Kidney (tissue), 13 donors: ENCODE measurements at regions not wholly inside any gene's neighbourhood (a gene's known extent, or its start where the extent isn't known, plus 50 kb on each side); places are given as distances from the start of the nearest gene placed in this dataset.
A peak's percentile ranks its signal among the peaks of the same experiment; 100 is the strongest.

Experiments used
- DNase-seq, 5 donors: peaks; one replicate each; pipeline ENCODE4 v3.0.0-alpha.2; 2013 to 2020
- FAIRE-seq: peaks from 2 replicates; lab custom pipeline; 2012; peaks lifted over from hg19 to GRCh38; lab: Jason Lieb, UNC
- H3K27ac ChIP-seq, 2 donors: one replicate each; pipeline ENCODE4 v1.7.0; 2013; ENCODE audit warnings: low read depth in 2 of 2, low read length in 2 of 2, inconsistent platforms in 1 of 2
- H3K27me3 ChIP-seq: one replicate; pipeline ENCODE4 v1.7.1; 2013; ENCODE audit warnings: low read length, inconsistent platforms; ENCODE audit not compliant: control insufficient read depth, insufficient read depth
- H3K36me3 ChIP-seq, 3 donors: one replicate each; pipeline versions ENCODE4 v1.7.0 to v1.7.1; 2013; ENCODE audit warnings: low read length in 3 of 3, control low read depth in 1 of 3, inconsistent platforms in 1 of 3; ENCODE audit not compliant: insufficient read depth in 3 of 3, control insufficient read depth in 2 of 3
- H3K4me1 ChIP-seq, 3 donors: one replicate each; pipeline versions ENCODE4 v1.7.0 to v1.7.1; 2013; ENCODE audit warnings: low read length in 3 of 3, inconsistent platforms in 1 of 3, low read depth in 1 of 3; ENCODE audit not compliant: control insufficient read depth in 2 of 3, insufficient read depth in 2 of 3
- H3K4me3 ChIP-seq, 3 donors: one replicate each; pipeline versions ENCODE4 v1.7.0 to v1.8.1; 2013; ENCODE audit warnings: low read length in 3 of 3, control low read depth in 1 of 3, inconsistent platforms in 1 of 3
- H3K9ac ChIP-seq, 3 donors: one replicate each; pipeline versions ENCODE4 v1.7.0 to v1.7.1; 2013; ENCODE audit warnings: low read length in 3 of 3, control low read depth in 1 of 3, inconsistent platforms in 1 of 3
- H3K9me3 ChIP-seq, 3 donors: one replicate each; pipeline versions ENCODE4 v1.7.0 to v1.7.1; 2013; ENCODE audit warnings: low read length in 3 of 3, control low read depth in 1 of 3, inconsistent platforms in 1 of 3; ENCODE audit not compliant: control insufficient read depth in 2 of 3, insufficient read depth in 1 of 3
- intact Hi-C: fragments of 100-400 bp; cut with DNase I; formaldehyde crosslinking; loops from one replicate; pipeline ENCODE4 v1.11.1; 2022
- TF ChIP-seq, protein P1 (sequence below): IDR thresholded peaks from 3 replicates; pipeline ENCODE4 v1.5.1; 2012; ENCODE audit warnings: mild to moderate bottlenecking, moderate library complexity, borderline replicate concordance; ENCODE audit not compliant: insufficient read depth; ENCODE audit errors: extremely low read depth
- donor health status: control.
- donor health status: control.
- donor health status: control.
- donor health status: control.
- donor health status: control.
- donor health status: DM: yes; HTN: yes; CAD: no.
- donor health status: Normal renal cell carcinoma (clear cell type).

DNA sequence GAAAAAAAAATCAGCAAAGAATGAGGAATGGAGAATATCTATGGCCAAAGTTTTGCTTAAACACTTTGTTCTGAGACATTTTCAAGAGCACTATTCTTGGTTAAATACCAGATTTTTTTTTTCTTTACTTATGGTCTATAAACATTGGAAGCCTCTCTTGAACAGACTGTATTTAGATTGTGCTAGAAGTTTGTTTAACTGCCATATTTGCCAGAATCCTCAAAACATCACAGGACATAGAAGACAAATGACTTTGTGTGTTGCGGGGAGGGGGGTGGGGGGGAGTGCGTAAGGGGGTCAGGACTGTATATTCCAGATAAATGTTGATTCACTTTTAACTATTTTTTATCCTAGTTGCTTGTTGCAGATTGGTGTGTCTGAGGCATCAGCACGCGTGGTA lies 262.0 kb downstream of the MEIS1 start:
- intact Hi-C loops = no loop called here
- FAIRE-seq (no peak), DNase-seq (peak in 1 of 5 donors; percentile 78)
- Histone ChIP-seq H3K27me3 (no peaks in the 10 kb centered on the region), H3K4me3 (no peak overlapping the region), H3K9me3 (no peaks in the 10 kb centered on the region), H3K9ac (peak overlapping the region in 1 of 3 donors; percentile 20), H3K27ac (no peak overlapping the region), H3K4me1 (peaks cover 0 to 30% (median 0%) of the 10 kb centered on the region in 3 donors), H3K36me3 (no peaks in the 10 kb centered on the region)
- TF ChIP-seq, protein P1, sequence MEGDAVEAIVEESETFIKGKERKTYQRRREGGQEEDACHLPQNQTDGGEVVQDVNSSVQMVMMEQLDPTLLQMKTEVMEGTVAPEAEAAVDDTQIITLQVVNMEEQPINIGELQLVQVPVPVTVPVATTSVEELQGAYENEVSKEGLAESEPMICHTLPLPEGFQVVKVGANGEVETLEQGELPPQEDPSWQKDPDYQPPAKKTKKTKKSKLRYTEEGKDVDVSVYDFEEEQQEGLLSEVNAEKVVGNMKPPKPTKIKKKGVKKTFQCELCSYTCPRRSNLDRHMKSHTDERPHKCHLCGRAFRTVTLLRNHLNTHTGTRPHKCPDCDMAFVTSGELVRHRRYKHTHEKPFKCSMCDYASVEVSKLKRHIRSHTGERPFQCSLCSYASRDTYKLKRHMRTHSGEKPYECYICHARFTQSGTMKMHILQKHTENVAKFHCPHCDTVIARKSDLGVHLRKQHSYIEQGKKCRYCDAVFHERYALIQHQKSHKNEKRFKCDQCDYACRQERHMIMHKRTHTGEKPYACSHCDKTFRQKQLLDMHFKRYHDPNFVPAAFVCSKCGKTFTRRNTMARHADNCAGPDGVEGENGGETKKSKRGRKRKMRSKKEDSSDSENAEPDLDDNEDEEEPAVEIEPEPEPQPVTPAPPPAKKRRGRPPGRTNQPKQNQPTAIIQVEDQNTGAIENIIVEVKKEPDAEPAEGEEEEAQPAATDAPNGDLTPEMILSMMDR = no peak

DNA sequence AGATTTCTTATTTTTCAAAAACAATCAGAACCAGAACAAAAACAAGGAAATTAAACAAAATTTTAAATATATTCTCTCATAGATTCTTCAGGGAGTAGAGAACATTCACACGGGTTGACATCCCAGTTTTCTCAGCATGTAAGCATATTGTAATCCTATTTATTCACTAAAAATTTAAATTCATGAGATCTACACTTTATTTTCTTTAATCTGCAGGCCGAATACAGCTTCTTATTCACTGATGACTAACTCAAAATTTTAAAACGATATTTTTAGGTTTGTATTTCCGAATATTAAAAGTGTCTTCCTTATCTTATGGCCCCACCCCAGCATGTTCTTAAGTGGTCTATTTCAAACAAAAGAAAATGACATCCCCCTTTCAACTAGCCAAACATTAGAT lies 262.4 kb downstream of the MEIS1 start:
- intact Hi-C loops = no loop called here
- Histone ChIP-seq H3K4me3 (no peak overlapping the region), H3K36me3 (no peaks in the 10 kb centered on the region), H3K4me1 (peaks cover 0 to 30% (median 0%) of the 10 kb centered on the region in 3 donors), H3K27ac (no peak overlapping the region), H3K9me3 (no peaks in the 10 kb centered on the region), H3K27me3 (no peaks in the 10 kb centered on the region), H3K9ac (peak overlapping the region in 1 of 3 donors; percentile 7)
- DNase-seq (no peak), FAIRE-seq (no peak)
- TF ChIP-seq, protein P1 = no peak

DNA sequence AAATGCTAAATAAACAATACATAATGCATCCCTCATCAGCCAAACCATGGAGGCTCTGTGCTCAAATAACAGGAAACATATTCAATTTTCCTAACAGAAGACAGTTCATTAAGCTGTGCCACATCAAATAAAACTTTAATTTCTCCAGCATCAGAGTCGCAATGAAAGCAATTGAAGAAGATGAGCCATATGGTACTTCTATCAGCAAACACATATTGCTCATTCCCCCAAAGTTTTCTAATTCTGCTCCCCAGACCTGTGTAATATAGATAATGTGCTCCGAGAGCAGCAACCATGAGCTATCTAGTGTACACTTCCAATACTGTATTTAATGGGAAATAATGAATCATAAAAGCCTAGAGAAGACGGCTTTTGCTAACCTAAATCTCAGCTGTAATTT lies 263.2 kb downstream of the MEIS1 start:
- no peaks in the 10 kb centered on the region for H3K9me3 ChIP-seq
- no peak for FAIRE-seq
- intact Hi-C loops = no loop called here

More for the DNA sequence above, 263.2 kb downstream of the MEIS1 start:
- Histone ChIP-seq H3K9ac (peak overlapping the region in 1 of 3 donors; percentile 20), H3K27ac (no peak overlapping the region), H3K4me1 (peaks cover 0 to 30% (median 0%) of the 10 kb centered on the region in 3 donors), H3K36me3 (no peaks in the 10 kb centered on the region), H3K27me3 (no peaks in the 10 kb centered on the region), H3K4me3 (no peak overlapping the region)
- TF ChIP-seq, protein P1 = no peak
- no peak for DNase-seq
